NT2/D1 (cell line): ENCODE measurements at regions not wholly inside any gene's neighbourhood (a gene's known extent, or its start where the extent isn't known, plus 50 kb on each side); places are given as distances from the start of the nearest gene placed in this dataset.
A peak's percentile ranks its signal among the peaks of the same experiment; 100 is the strongest.

ENCODE experiments used
- DNase-seq: peaks from one replicate; pipeline ENCODE4 v3.0.0-alpha.2; 2011; ENCODE audit warnings: low read depth, low spot score
- H3K27me3 ChIP-seq: 2 replicates; pipeline ENCODE4 v1.6.0; 2011; ENCODE audit warnings: mild to moderate bottlenecking; ENCODE audit not compliant: insufficient read length, insufficient read depth
- H3K36me3 ChIP-seq: 2 replicates; pipeline ENCODE4 v1.6.1; 2011; ENCODE audit warnings: mild to moderate bottlenecking, low read length, mixed read lengths; ENCODE audit not compliant: insufficient read depth, insufficient read length
- H3K4me1 ChIP-seq: 2 replicates; pipeline ENCODE4 v1.5.1; 2011; ENCODE audit not compliant: insufficient read depth, insufficient read length
- H3K4me3 ChIP-seq: 2 replicates; pipeline ENCODE4 v1.5.1; 2011; ENCODE audit warnings: low read depth; ENCODE audit not compliant: insufficient read length
- H3K9ac ChIP-seq: 2 replicates; pipeline ENCODE4 v1.6.0; 2011; ENCODE audit warnings: low read depth; ENCODE audit not compliant: insufficient read length
- H3K9me3 ChIP-seq: 2 replicates; pipeline ENCODE4 v1.5.1; 2011; ENCODE audit warnings: mild to moderate bottlenecking, low read length; ENCODE audit not compliant: insufficient read depth
- SUZ12 ChIP-seq: IDR thresholded peaks from 2 replicates; pipeline ENCODE4 v1.6.1; 2011; ENCODE audit not compliant: insufficient read length, insufficient read depth; ENCODE audit errors: extremely low read depth
- YY1 ChIP-seq: IDR thresholded peaks from 2 replicates; pipeline ENCODE4 v1.6.1; 2011; ENCODE audit not compliant: insufficient read length, insufficient read depth
- ZNF274 ChIP-seq: IDR thresholded peaks from 2 replicates; pipeline ENCODE4 v1.6.1; 2011; ENCODE audit warnings: mild to moderate bottlenecking, low read depth, low read length

- peaks cover 34% of the 10 kb centered on the region; the same call in 1 of the 2 replicates for H3K9me3 ChIP-seq
- DNase-seq = no peak
- H3K4me1 ChIP-seq = peaks cover 4% of the 10 kb centered on the region
- H3K36me3 ChIP-seq = no peaks in the 10 kb centered on the region
- TF ChIP-seq YY1 = no peak
- TF ChIP-seq SUZ12 = no peak
- TF ChIP-seq ZNF274 = no peak
- H3K9ac ChIP-seq = no peak overlapping the region
- no peak overlapping the region for H3K4me3 ChIP-seq
- no peaks in the 10 kb centered on the region for H3K27me3 ChIP-seq
Measured at GRCh38 chr7:68243128-68243527, 1246.5 kb downstream of the TYW1 start.

GRCh38 chr7:68244389-68244788 lies 1247.8 kb downstream of the TYW1 start:
- H3K9ac ChIP-seq = no peak overlapping the region
- H3K4me3 ChIP-seq = no peak overlapping the region
- H3K27me3 ChIP-seq = no peaks in the 10 kb centered on the region
- peaks cover 4% of the 10 kb centered on the region for H3K4me1 ChIP-seq
- TF ChIP-seq SUZ12 = no peak
- no peak for TF ChIP-seq ZNF274
- TF ChIP-seq YY1 = no peak
- peaks cover 34% of the 10 kb centered on the region; the same call in 1 of the 2 replicates for H3K9me3 ChIP-seq
- DNase-seq = no peak
- no peaks in the 10 kb centered on the region for H3K36me3 ChIP-seq

- Histone ChIP-seq H3K4me3 (no peak overlapping the region), H3K9me3 (peaks cover 32% of the 10 kb centered on the region; the same call in 1 of the 2 replicates), H3K9ac (no peak overlapping the region), H3K4me1 (peaks cover 4% of the 10 kb centered on the region), H3K36me3 (no peaks in the 10 kb centered on the region), H3K27me3 (no peaks in the 10 kb centered on the region)
- peak; percentile 57 for DNase-seq
- TF ChIP-seq ZNF274 (no peak), SUZ12 (no peak), YY1 (no peak)
Measured at GRCh38 chr7:68245688-68246087, 1249.1 kb downstream of the TYW1 start.

GRCh38 chr7:68246189-68246633 lies 1249.6 kb downstream of the TYW1 start:
- DNase-seq = peak; percentile 91
- TF ChIP-seq YY1 (no peak), SUZ12 (no peak), ZNF274 (no peak)

GRCh38 chr7:68247126-68247525 lies 1250.5 kb downstream of the TYW1 start:
- Histone ChIP-seq H3K9me3 (peaks cover 26% of the 10 kb centered on the region; the same call in 1 of the 2 replicates), H3K4me1 (peaks cover 4% of the 10 kb centered on the region), H3K27me3 (no peaks in the 10 kb centered on the region), H3K4me3 (no peak overlapping the region), H3K9ac (no peak overlapping the region), H3K36me3 (no peaks in the 10 kb centered on the region)
- DNase-seq = no peak
- no peak for TF ChIP-seq SUZ12
- no peak for TF ChIP-seq YY1
- TF ChIP-seq ZNF274 = no peak

More at GRCh38 chr7:68246189-68246633, 1249.6 kb downstream of the TYW1 start:
- peaks cover 4% of the 10 kb centered on the region for H3K4me1 ChIP-seq
- no peak overlapping the region for H3K9ac ChIP-seq
- H3K36me3 ChIP-seq = no peaks in the 10 kb centered on the region
- peaks cover 26% of the 10 kb centered on the region; the same call in 1 of the 2 replicates for H3K9me3 ChIP-seq
- H3K4me3 ChIP-seq = no peak overlapping the region
- no peaks in the 10 kb centered on the region for H3K27me3 ChIP-seq

- no peak overlapping the region for H3K9ac ChIP-seq
- peaks cover 29% of the 10 kb centered on the region; the same call in 1 of the 2 replicates for H3K9me3 ChIP-seq
- no peaks in the 10 kb centered on the region for H3K36me3 ChIP-seq
- H3K4me1 ChIP-seq = peaks cover 4% of the 10 kb centered on the region
- DNase-seq = no peak
- no peak overlapping the region for H3K4me3 ChIP-seq
- H3K27me3 ChIP-seq = no peaks in the 10 kb centered on the region
- TF ChIP-seq YY1 = no peak
- TF ChIP-seq ZNF274 = no peak
- TF ChIP-seq SUZ12 = no peak
Measured at GRCh38 chr7:68247571-68247970, 1250.9 kb downstream of the TYW1 start.

GRCh38 chr7:68248973-68249372 lies 1252.3 kb downstream of the TYW1 start:
- no peaks in the 10 kb centered on the region for H3K36me3 ChIP-seq
- H3K9me3 ChIP-seq = peaks cover 23% of the 10 kb centered on the region; the same call in 1 of the 2 replicates
- H3K4me1 ChIP-seq = peaks cover 4% of the 10 kb centered on the region
- no peak for DNase-seq
- H3K27me3 ChIP-seq = no peaks in the 10 kb centered on the region
- TF ChIP-seq SUZ12 (no peak), ZNF274 (no peak), YY1 (no peak)
- no peak overlapping the region for H3K4me3 ChIP-seq
- H3K9ac ChIP-seq = no peak overlapping the region
